HG03432 (cell line): ENCODE measurements at regions not wholly inside any gene's neighbourhood (a gene's known extent, or its start where the extent isn't known, plus 50 kb on each side); places are given as distances from the start of the nearest gene placed in this dataset.

ENCODE experiments used
- ATAC-seq: cut with Tn5 transposase; IDR thresholded peaks from one replicate; pipeline ENCODE4 v1.9.1; 2021; ENCODE audit warnings: mild to moderate bottlenecking, moderate library complexity; ENCODE audit not compliant: unreplicated experiment

DNA sequence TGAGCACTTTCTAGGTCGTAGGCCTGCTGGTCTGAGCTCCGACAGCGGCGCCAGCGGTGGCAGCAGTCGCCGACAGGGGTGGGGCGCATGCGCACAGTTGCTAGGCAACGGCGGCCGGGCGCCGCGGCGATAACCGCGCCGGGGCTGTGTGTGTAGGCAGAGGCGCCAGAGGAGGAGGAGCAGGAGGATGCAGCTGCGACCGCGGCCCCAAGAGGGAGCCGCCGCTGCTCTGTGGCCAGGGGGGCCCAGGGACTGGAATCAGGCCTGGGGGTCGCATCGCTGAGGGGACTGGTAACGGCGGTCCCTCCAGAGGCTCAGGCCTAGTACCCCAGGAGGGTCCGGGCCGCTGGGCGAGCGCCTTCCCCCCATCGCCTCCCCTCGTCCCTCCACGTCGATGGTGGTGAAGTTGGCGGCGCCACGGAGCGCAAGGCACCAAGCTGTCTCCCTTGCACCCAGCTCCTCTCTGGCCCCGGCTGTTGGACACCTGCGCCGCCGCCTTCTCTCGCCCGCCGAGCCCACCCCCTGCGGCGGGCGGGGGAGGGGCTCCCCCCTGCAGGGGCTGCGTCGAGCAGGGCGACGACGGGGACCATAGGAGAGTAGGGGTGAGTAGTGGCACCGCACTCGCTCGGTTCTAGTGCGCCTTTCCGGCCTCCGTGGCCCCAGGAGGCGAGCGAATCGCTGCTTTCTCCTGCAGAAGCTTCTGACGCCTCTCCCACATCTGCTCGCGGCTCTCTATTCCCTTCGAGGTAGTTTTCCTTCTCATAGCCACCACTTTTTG, 58.6 kb upstream of the ZC4H2 start, which contains the start of gene ZC3H12B:
ZC3H12B (plus strand) TSS at position 159 of the 778 bp plus-strand sequence.
- peak; percentile 98 for ATAC-seq

DNA sequence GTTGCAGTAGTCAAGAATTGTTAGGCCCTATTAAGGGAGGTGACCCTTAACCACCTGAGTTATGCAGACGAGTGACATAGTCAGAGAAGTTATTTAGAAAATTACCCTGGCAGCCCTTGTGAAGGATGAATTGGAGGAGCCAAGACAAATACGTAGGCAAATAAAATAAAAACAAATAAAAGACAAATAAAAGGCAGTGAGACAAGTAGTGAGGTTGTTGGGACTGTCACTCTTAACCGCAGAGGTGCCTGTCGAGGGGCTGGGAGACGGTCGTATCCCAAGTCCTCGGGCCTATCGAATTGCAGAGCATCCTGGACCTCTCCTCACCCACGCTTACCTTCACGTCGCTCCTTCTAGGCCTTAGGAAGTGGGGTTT, 58.0 kb upstream of the ZC4H2 start:
- ATAC-seq: no peak
